ENCODE measurements at regions not wholly inside any gene's neighbourhood (a gene's known extent, or its start where the extent isn't known, plus 50 kb on each side); places are given as distances from the start of the nearest gene placed in this dataset.

DNA sequence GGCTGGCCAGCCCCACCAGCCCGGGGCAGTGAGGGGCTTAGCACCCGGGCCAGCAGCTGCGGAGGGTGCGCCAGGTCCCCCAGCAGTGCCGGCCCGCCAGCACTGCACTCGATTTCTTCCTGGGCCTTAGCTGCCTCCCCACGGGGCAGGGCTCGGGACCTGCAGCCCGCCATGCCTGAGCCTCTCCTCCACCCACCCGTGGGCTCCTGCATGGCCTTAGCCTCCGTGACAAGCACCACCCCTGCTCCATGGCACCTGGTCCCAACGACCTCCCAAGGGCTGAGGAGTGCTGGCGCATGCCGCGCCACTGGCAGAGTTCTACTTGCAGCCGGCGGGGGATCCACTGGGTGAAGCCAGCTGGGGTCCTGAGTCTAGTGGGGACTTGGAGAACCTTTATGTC is 452.6 kb downstream of the AGTPBP1 start:
- no peak for DNase-seq (ENCODE audit: low read depth)
- H3K4me3 ChIP-seq (ENCODE audit: control insufficient read depth, low read depth, low read length) = no peak overlapping the region
- TF ChIP-seq, protein P1, sequence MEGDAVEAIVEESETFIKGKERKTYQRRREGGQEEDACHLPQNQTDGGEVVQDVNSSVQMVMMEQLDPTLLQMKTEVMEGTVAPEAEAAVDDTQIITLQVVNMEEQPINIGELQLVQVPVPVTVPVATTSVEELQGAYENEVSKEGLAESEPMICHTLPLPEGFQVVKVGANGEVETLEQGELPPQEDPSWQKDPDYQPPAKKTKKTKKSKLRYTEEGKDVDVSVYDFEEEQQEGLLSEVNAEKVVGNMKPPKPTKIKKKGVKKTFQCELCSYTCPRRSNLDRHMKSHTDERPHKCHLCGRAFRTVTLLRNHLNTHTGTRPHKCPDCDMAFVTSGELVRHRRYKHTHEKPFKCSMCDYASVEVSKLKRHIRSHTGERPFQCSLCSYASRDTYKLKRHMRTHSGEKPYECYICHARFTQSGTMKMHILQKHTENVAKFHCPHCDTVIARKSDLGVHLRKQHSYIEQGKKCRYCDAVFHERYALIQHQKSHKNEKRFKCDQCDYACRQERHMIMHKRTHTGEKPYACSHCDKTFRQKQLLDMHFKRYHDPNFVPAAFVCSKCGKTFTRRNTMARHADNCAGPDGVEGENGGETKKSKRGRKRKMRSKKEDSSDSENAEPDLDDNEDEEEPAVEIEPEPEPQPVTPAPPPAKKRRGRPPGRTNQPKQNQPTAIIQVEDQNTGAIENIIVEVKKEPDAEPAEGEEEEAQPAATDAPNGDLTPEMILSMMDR (IDR thresholded peaks at IDR 0.05; ENCODE audit: control insufficient read depth, insufficient read depth, low read depth, low read length, missing control alignments) = no peak

DNA sequence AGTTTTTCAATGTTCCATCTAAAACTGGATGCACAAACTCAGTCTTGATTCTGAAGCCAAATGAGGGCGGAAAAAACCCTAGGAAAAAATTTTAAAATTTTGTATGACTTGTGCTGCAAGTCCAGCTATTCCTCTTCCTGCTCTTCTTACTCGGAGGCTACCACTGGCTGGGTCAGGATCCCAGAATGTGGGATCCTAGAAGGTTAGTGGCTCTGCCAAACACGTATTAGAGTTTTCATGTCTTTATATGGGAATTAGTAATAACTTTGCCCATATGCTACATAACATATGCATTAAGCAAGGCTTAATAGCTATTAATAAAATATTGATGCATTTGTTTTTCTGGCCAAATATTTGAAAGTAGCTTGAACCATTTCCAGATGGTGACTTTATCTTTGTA is 458.3 kb downstream of the AGTPBP1 start:
- DNase-seq (ENCODE audit: low read depth) = no peak
- no peak overlapping the region for H3K4me3 ChIP-seq (ENCODE audit: control insufficient read depth, low read depth, low read length)
- TF ChIP-seq, protein P1 (IDR thresholded peaks at IDR 0.05; ENCODE audit: control insufficient read depth, insufficient read depth, low read depth, low read length, missing control alignments) = no peak

DNA sequence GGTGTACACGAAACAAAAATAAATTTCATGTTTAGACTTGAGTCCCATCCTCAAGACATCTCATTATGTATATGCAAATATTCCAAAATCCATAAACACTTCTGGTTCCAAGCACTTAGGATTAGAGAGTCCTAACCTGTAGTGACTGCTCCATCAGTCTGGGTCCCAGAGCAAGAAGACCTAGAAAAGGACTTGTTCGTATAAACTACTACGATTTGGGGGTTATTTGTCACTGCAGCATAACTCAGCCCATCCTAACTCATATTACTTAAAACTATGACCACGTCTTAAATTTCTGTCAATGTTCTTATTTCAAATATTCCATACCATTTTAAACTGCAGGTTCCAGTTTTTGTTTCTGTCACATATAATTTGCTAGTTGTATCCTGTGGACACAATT is 463.0 kb downstream of the AGTPBP1 start:
- no peak overlapping the region for H3K4me3 ChIP-seq (ENCODE audit: control insufficient read depth, low read depth, low read length)
- no peak for DNase-seq (ENCODE audit: low read depth)
- TF ChIP-seq, protein P1 (IDR thresholded peaks at IDR 0.05; ENCODE audit: control insufficient read depth, insufficient read depth, low read depth, low read length, missing control alignments) = no peak

DNA sequence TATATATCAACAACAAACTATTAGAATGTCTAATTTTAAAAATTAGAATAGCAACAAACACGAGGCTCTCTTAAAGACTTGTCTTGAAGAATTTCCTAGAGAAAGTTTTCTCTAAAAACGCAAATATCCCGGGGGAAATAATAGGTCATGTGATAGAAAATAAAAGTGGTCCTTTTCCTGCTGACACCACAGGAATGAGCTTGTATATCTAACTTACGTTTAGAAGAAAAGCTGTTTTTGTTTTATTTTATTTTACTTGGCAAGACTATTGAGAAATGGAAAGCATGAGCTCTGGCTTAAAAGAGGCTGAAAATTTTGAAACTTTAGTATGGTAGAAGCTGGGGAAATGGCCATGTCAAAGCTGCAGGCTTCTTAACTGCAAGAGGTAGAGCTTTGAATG is 465.0 kb downstream of the AGTPBP1 start:
- DNase-seq (ENCODE audit: low read depth) = no peak
- no peak overlapping the region for H3K4me3 ChIP-seq (ENCODE audit: control insufficient read depth, low read depth, low read length)
- TF ChIP-seq, protein P1 (IDR thresholded peaks at IDR 0.05; ENCODE audit: control insufficient read depth, insufficient read depth, low read depth, low read length, missing control alignments) = no peak

DNA sequence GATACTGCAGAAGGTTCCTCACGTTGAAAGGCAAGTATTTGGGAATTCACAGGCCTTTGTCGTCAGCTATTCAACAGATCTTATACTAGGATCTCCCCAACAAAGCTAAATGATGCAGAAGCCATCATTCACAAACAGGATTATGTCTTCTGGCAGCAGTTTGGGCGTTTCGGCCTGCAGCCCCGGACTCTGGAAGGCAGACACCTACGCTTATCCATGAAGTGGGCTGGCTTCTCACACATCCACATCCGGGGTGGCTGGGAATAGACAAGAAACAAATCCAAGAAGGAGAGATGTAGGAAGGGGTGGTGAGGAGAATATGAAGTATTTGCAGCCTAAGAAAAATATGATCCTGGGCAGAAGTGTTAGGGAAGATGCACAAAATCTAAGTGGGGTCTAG is 471.9 kb downstream of the AGTPBP1 start:
- H3K4me3 ChIP-seq (ENCODE audit: control insufficient read depth, low read depth, low read length) = no peak overlapping the region
- TF ChIP-seq, protein P1 (IDR thresholded peaks at IDR 0.05; ENCODE audit: control insufficient read depth, insufficient read depth, low read depth, low read length, missing control alignments) = no peak
- DNase-seq (ENCODE audit: low read depth) = no peak

DNA sequence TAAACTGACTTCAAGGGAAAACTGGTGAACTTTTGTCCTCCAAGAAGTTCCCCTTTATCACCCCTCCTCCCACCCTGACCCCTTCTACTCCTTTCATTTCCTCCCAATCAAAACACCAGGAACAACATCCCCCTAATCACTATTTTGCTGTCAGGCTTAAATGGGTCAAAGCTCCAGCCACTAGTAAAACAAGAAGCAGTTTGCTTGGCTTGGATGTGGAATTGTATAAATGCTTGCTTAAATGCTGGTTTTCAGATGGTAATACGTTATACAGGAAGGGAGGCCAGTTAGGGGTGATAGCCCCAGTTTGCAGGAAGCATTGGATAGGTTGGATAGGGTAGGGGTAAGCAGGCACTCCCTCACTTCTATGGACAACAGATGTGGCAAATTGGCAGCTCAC is 473.6 kb downstream of the AGTPBP1 start:
- DNase-seq (ENCODE audit: low read depth) = no peak
- H3K4me3 ChIP-seq (ENCODE audit: control insufficient read depth, low read depth, low read length) = no peak overlapping the region
- TF ChIP-seq, protein P1 (IDR thresholded peaks at IDR 0.05; ENCODE audit: control insufficient read depth, insufficient read depth, low read depth, low read length, missing control alignments) = no peak

DNA sequence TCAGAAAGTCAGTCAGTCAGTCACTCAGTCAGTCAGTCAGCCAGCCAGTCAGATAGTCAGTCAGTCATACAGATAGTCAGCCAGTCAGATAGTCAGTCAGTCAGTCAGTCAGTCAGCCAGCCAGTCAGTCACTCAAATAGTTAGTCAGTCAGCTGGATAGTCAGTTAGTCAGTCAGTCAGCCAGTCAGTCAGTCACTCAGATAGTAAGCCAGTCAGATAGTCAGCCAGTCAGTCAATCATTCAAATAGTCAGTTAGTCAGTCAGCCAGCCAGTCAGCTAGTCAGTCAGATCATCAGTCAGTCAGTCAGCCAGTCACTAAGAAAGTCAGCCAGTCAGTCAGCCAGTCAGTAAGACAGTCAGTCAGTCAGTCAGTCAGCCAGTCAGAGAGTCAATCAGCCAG is 477.1 kb downstream of the AGTPBP1 start:
- TF ChIP-seq, protein P1 (IDR thresholded peaks at IDR 0.05; ENCODE audit: control insufficient read depth, insufficient read depth, low read depth, low read length, missing control alignments) = no peak
- DNase-seq (ENCODE audit: low read depth) = no peak
- no peak overlapping the region for H3K4me3 ChIP-seq (ENCODE audit: control insufficient read depth, low read depth, low read length)

Measured in AG09309 (cell line).